GM12873 (cell line): ENCODE measurements at regions not wholly inside any gene's neighbourhood (a gene's known extent, or its start where the extent isn't known, plus 50 kb on each side); places are given as distances from the start of the nearest gene placed in this dataset.

ENCODE experiments used
- CTCF ChIP-seq: IDR thresholded peaks from 2 replicates; pipeline ENCODE4 v1.5.1; 2012; ENCODE audit warnings: low read depth, mild to moderate bottlenecking, moderate library complexity, low read length, control low read depth; ENCODE audit not compliant: insufficient read depth; ENCODE audit errors: missing control alignments

- no peak for TF ChIP-seq CTCF
Observed at GRCh38 chr9:78562021-78562420, 265.1 kb downstream of the PSAT1 start.

- no peak for TF ChIP-seq CTCF
Observed at GRCh38 chr9:78563269-78563668, 266.3 kb downstream of the PSAT1 start.

DNA sequence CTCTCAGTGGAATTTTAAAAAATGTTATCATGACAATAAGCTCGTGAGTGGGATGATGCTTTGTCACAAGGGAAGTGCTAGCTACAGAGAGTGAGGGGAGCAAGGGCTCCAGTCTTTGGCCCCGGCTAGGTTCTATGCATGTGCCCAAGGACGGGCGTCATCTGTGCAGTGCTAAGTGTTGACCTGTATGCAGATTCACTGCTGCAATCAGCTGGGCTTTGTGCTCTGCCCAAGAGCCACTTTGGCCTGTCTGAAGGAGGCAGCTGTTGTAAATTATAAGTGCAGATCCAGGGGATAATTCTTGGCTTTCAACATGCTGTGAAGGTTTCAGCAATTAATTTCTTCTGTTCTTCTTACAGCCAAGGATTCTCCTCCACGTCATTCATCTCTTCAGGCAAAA is 268.6 kb downstream of the PSAT1 start:
- TF ChIP-seq CTCF: no peak

- no peak for TF ChIP-seq CTCF
Observed at GRCh38 chr9:78566521-78566920, 269.6 kb downstream of the PSAT1 start.

GRCh38 chr9:78566948-78567675 is 270.2 kb downstream of the PSAT1 start:
- TF ChIP-seq CTCF: no peak

DNA sequence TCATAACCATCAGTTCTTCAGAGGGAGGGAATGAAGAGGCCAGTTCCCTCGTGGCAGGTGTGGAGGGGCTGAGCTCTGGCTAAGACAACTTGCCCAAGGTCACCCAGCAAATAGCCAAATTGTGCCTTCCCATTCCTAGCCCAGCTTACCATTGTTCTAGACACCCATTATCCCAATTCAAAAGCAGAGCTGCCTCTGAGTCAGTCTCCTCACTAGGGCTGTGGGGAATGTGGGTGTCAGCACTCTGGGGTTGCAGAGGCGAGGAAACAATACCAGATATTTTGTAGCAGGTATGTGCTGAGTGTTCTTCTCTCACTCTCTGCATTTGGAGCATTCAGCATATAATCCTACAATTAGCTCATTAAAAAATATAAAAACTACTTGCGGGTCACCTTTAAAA is 270.8 kb downstream of the PSAT1 start:
- TF ChIP-seq CTCF: no peak

DNA sequence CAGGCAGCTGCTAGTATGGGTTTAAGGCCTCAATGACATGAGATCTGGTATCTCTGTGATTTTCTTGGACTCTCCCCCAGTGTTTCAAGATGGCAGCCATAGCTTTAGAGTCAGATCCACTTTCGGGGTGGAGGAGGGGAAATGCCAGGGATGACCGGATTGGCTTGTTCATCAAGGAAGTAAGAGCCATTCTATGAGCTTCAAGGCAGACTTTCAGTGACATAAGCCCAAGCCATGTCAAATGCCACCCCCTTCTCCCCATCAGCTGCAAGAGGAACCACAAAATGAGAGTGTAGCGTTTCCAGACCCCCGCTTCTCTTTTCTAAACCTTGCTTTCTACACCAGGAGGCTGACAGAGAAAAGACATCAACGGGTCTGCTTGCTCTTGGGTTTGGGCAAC is 271.8 kb downstream of the PSAT1 start:
- no peak for TF ChIP-seq CTCF
